HL-60 (cell line): ENCODE measurements at regions not wholly inside any gene's neighbourhood (a gene's known extent, or its start where the extent isn't known, plus 50 kb on each side); places are given as distances from the start of the nearest gene placed in this dataset.

Experiments used
- DNase-seq, 2 experiments: peaks; one replicate each; pipeline ENCODE4 v3.0.0-alpha.2; 2010 to 2020; ENCODE audit warnings: low read depth in 1 of 2, low spot score in 1 of 2
- H3K27ac ChIP-seq: fragments of 250-450 bp; sonication (Bioruptor Pico); replicated peaks from 2 replicates; pipeline ENCODE4 v1.5.1; 2020; ENCODE audit warnings: mild to moderate bottlenecking, moderate library complexity
- H3K27me3 ChIP-seq: fragments of 250-450 bp; sonication (Bioruptor Pico); 2 replicates; pipeline ENCODE4 v1.5.1; 2021; ENCODE audit warnings: mild to moderate bottlenecking, moderate library complexity; ENCODE audit not compliant: insufficient read depth, poor library complexity, severe bottlenecking
- H3K4me3 ChIP-seq: replicated peaks from 2 replicates; pipeline ENCODE4 v1.5.1; 2011; ENCODE audit warnings: mild to moderate bottlenecking, control low read depth, low read length; ENCODE audit not compliant: insufficient read depth
- GABPA ChIP-seq: IDR thresholded peaks from 2 replicates; pipeline ENCODE4 v1.6.1; 2012; ENCODE audit warnings: low read depth
- POLR2AphosphoS5 ChIP-seq: IDR thresholded peaks from 2 replicates; pipeline ENCODE4 v1.6.1; 2012; ENCODE audit warnings: low read depth
- SPI1 ChIP-seq: IDR thresholded peaks from 2 replicates; pipeline ENCODE4 v1.6.1; 2012; ENCODE audit warnings: low read depth, mild to moderate bottlenecking, borderline replicate concordance
- TF ChIP-seq, protein P1 (sequence below): IDR thresholded peaks from 2 replicates; pipeline ENCODE4 v1.6.1; 2012; ENCODE audit warnings: low read depth; ENCODE audit not compliant: insufficient replicate concordance
- TF ChIP-seq, protein P2 (sequence below): IDR thresholded peaks from one replicate; pipeline ENCODE4 v1.5.1; 2011; ENCODE audit warnings: low read length, control low read depth, inconsistent platforms; ENCODE audit not compliant: insufficient read depth

DNA sequence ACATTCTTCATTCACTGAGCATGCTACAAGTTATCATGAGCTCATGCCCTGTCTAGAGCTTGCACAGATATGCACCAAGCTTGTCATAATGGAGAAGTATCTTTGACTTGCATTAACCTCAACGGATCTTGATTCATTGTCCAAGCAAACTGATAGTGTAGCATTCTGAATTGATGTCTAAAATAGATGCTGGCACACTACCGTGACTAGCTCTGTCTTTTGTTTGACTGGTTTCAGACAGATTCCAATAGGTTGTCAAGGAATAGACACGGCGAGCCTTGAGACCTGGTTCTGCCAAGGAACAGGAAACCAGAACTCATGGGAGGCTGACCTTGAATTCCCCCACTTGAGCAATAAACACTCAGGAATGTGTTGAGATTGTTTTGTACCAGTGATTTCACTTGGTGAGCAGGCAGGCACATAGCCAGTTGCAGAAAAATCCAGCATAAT lies 1153.1 kb upstream of the GJE1 start:
- Histone ChIP-seq H3K27ac (no peak overlapping the region), H3K27me3 (no peaks in the 10 kb centered on the region), H3K4me3 (no peak overlapping the region)
- TF ChIP-seq, protein P1, sequence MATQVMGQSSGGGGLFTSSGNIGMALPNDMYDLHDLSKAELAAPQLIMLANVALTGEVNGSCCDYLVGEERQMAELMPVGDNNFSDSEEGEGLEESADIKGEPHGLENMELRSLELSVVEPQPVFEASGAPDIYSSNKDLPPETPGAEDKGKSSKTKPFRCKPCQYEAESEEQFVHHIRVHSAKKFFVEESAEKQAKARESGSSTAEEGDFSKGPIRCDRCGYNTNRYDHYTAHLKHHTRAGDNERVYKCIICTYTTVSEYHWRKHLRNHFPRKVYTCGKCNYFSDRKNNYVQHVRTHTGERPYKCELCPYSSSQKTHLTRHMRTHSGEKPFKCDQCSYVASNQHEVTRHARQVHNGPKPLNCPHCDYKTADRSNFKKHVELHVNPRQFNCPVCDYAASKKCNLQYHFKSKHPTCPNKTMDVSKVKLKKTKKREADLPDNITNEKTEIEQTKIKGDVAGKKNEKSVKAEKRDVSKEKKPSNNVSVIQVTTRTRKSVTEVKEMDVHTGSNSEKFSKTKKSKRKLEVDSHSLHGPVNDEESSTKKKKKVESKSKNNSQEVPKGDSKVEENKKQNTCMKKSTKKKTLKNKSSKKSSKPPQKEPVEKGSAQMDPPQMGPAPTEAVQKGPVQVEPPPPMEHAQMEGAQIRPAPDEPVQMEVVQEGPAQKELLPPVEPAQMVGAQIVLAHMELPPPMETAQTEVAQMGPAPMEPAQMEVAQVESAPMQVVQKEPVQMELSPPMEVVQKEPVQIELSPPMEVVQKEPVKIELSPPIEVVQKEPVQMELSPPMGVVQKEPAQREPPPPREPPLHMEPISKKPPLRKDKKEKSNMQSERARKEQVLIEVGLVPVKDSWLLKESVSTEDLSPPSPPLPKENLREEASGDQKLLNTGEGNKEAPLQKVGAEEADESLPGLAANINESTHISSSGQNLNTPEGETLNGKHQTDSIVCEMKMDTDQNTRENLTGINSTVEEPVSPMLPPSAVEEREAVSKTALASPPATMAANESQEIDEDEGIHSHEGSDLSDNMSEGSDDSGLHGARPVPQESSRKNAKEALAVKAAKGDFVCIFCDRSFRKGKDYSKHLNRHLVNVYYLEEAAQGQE = no peak
- no peak for TF ChIP-seq GABPA
- TF ChIP-seq, protein P2, sequence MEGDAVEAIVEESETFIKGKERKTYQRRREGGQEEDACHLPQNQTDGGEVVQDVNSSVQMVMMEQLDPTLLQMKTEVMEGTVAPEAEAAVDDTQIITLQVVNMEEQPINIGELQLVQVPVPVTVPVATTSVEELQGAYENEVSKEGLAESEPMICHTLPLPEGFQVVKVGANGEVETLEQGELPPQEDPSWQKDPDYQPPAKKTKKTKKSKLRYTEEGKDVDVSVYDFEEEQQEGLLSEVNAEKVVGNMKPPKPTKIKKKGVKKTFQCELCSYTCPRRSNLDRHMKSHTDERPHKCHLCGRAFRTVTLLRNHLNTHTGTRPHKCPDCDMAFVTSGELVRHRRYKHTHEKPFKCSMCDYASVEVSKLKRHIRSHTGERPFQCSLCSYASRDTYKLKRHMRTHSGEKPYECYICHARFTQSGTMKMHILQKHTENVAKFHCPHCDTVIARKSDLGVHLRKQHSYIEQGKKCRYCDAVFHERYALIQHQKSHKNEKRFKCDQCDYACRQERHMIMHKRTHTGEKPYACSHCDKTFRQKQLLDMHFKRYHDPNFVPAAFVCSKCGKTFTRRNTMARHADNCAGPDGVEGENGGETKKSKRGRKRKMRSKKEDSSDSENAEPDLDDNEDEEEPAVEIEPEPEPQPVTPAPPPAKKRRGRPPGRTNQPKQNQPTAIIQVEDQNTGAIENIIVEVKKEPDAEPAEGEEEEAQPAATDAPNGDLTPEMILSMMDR = no peak
- no peak for TF ChIP-seq POLR2AphosphoS5
- no peak for TF ChIP-seq SPI1
- no peak for DNase-seq

DNA sequence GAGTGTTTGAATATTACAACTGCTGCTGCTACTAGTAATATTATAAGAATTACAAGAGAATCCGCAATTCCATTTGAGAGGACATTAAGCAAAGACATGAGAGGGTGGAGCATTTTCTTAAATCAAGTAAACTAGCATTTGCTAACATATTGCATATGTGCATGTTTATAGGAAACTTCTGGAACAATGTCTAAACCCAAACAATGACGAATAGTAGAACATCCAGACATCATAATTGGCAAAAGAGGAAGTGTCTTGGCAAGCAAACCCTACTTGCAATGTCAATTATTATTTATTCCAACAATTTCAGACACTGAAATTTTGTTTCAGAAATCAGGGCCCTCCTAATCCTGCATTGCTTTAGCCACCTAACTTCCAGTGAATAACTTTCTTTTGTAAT lies 1155.3 kb upstream of the GJE1 start:
- Histone ChIP-seq H3K27ac (no peak overlapping the region), H3K27me3 (no peaks in the 10 kb centered on the region), H3K4me3 (no peak overlapping the region)
- TF ChIP-seq SPI1 (peak; percentile 89), GABPA (no peak)
- DNase-seq = no peak

DNA sequence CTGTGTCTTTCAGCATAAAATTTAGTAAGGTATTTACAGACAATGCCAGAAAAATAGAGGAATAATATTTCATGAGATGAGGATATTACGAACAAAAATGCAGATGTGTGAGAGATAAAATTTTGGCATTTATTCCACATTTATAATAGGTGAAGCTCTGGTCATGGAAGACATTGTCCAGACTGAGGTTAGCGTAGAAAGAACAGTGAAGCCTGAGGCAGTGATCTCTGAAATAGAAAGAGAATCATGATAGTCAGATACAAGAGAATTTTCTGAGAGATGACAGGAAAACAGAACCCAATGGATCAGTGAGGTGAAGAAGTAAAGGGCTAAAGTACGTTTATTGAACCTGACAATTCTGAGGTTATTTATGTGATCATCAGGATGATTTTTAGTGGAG lies 1155.9 kb upstream of the GJE1 start:
- Histone ChIP-seq H3K27me3 (no peaks in the 10 kb centered on the region), H3K27ac (no peak overlapping the region), H3K4me3 (no peak overlapping the region)
- no peak for DNase-seq
- TF ChIP-seq SPI1 = no peak
- TF ChIP-seq, protein P1 = no peak
- no peak for TF ChIP-seq POLR2AphosphoS5
- TF ChIP-seq, protein P2 = no peak
- no peak for TF ChIP-seq GABPA

DNA sequence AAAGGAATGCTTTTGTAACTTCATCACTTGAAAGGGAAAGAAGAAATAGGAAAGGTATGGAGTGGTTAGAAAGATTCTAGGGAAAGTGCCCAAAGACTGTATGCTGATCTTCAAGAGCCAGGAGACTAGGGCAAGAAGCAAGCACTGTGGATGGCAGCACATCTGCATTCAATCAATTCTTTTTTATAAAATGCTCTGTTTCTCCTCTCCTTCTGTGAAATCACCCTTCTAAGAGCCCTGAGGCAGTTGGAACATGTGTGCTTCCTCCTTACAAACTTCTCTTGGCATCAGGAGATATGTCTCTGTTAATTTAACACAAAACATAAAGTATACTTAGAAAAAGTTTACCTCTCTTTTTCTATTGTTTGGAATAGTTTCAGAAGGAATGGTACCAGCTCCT lies 1162.2 kb upstream of the GJE1 start:
- no peak overlapping the region for H3K27ac ChIP-seq
- no peak overlapping the region for H3K4me3 ChIP-seq
- H3K27me3 ChIP-seq = no peaks in the 10 kb centered on the region
- no peak for DNase-seq
- TF ChIP-seq, protein P1 = no peak
- TF ChIP-seq GABPA = no peak
- TF ChIP-seq SPI1 = no peak
- TF ChIP-seq POLR2AphosphoS5 = no peak
- TF ChIP-seq, protein P2 = no peak
